ENCODE measurements at regions not wholly inside any gene's neighbourhood (a gene's known extent, or its start where the extent isn't known, plus 50 kb on each side); places are given as distances from the start of the nearest gene placed in this dataset.

GRCh38 chr13:40402931-40403431 is 263.5 kb downstream of the FOXO1 start:
- no peak overlapping the region for H3K4me3 ChIP-seq
- H3K27ac ChIP-seq, result peak overlapping the region; percentile 4 to 88 (median 71)

GRCh38 chr13:40403509-40404241 is 262.8 kb downstream of the FOXO1 start:
- Histone ChIP-seq H3K9me3 (no peaks in the 10 kb centered on the region), H3K4me1 (peaks cover 21 to 53% (median 33%) of the 10 kb centered on the region in 6 donors), H3K36me3 (no peaks in the 10 kb centered on the region), H3K4me3 (no peak overlapping the region), H3K27me3 (replicated peaks in 1 of 7) (no peaks in the 10 kb centered on the region), H3K27ac (peak overlapping the region in 7 of 8 donors; percentile 22 to 88 (median 77))
- WGBS, 5 donors, result 90 to 93% (median 91%) methylated on average over 17 of the region's 17 CpGs
- intact Hi-C loops (cut with DNase I; ENCODE audit: low total_unique reads), result no loop called here
- TF ChIP-seq POLR2AphosphoS5 (IDR thresholded peaks at IDR 0.05) (no peak), CTCF (IDR thresholded peaks at IDR 0.05 in 8 of 11, conservative IDR thresholded peaks at IDR 0.05 in 3 of 11) (no peak), POLR2A (IDR thresholded peaks at IDR 0.05) (no peak)
- no peak for DNase-seq

More at GRCh38 chr13:40402931-40403431, 263.5 kb downstream of the FOXO1 start:
- peaks cover 21 to 58% (median 33%) of the 10 kb centered on the region in 6 donors for H3K4me1 ChIP-seq
- H3K27me3 ChIP-seq (replicated peaks in 1 of 7), result no peaks in the 10 kb centered on the region
- DNase-seq, result peak; percentile 81
- H3K9me3 ChIP-seq, result no peaks in the 10 kb centered on the region
- intact Hi-C loops (cut with DNase I; ENCODE audit: low total_unique reads), result no loop called here
- no peak for TF ChIP-seq POLR2A (IDR thresholded peaks at IDR 0.05)
- TF ChIP-seq CTCF (IDR thresholded peaks at IDR 0.05 in 8 of 11, conservative IDR thresholded peaks at IDR 0.05 in 3 of 11), result no peak
- no peak for TF ChIP-seq POLR2AphosphoS5 (IDR thresholded peaks at IDR 0.05)
- WGBS, 5 donors, result 52 to 71% (median 63%) methylated on average over 3 to 9 of the region's 9 CpGs
- H3K36me3 ChIP-seq, result no peaks in the 10 kb centered on the region

- WGBS, 5 donors, result 92 to 97% (median 97%) methylated on average over 6 of the region's 6 CpGs
- Histone ChIP-seq H3K4me1 (peaks cover 21 to 51% (median 32%) of the 10 kb centered on the region in 6 donors), H3K27me3 (replicated peaks in 1 of 7) (no peaks in the 10 kb centered on the region), H3K4me3 (no peak overlapping the region), H3K27ac (peak overlapping the region in 1 of 8 donors; percentile 88), H3K36me3 (no peaks in the 10 kb centered on the region), H3K9me3 (no peaks in the 10 kb centered on the region)
- no peak for DNase-seq
- TF ChIP-seq POLR2AphosphoS5 (IDR thresholded peaks at IDR 0.05) (no peak), POLR2A (IDR thresholded peaks at IDR 0.05) (no peak), CTCF (IDR thresholded peaks at IDR 0.05 in 8 of 11, conservative IDR thresholded peaks at IDR 0.05 in 3 of 11) (no peak)
- intact Hi-C loops (cut with DNase I; ENCODE audit: low total_unique reads), result no loop called here
These were observed 262.0 kb downstream of the FOXO1 start for GRCh38 chr13:40404407-40404806.

- no peak overlapping the region for H3K27ac ChIP-seq
- no peak for TF ChIP-seq POLR2A (IDR thresholded peaks at IDR 0.05)
- TF ChIP-seq POLR2AphosphoS5 (IDR thresholded peaks at IDR 0.05), result no peak
- no peak for TF ChIP-seq CTCF (IDR thresholded peaks at IDR 0.05 in 8 of 11, conservative IDR thresholded peaks at IDR 0.05 in 3 of 11)
- intact Hi-C loops (cut with DNase I; ENCODE audit: low total_unique reads), result no loop called here
- no peak for DNase-seq
- H3K9me3 ChIP-seq, result peaks cover 0 to 1% (median 0%) of the 10 kb centered on the region in 8 donors
- H3K36me3 ChIP-seq, result no peaks in the 10 kb centered on the region
- H3K4me3 ChIP-seq, result no peak overlapping the region
- WGBS, 5 donors, result 95 to 99% (median 97%) methylated on average over 4 of the region's 4 CpGs
- H3K27me3 ChIP-seq (replicated peaks in 1 of 7), result no peaks in the 10 kb centered on the region
- peaks cover 21 to 48% (median 30%) of the 10 kb centered on the region in 6 donors for H3K4me1 ChIP-seq
These were observed 261.3 kb downstream of the FOXO1 start for GRCh38 chr13:40404967-40405716.
